NCI-H2196 (cell line): ENCODE measurements at regions not wholly inside any gene's neighbourhood (a gene's known extent, or its start where the extent isn't known, plus 50 kb on each side); places are given as distances from the start of the nearest gene placed in this dataset.
A peak's percentile ranks its signal among the peaks of the same experiment; 100 is the strongest.
"Not testable (repeated sequence)": the region's sequence is repeated elsewhere in the genome, so short reads cannot be mapped to it uniquely, and the experiment has no call there.

Source experiments
- DNase-seq: peaks from one replicate; lab custom pipeline; 2025; ENCODE audit not compliant: unreplicated experiment; lab: John Stamatoyannopoulos, UW

GRCh38 chr9:81811688-81812087 is 116.5 kb upstream of the SPATA31D4 start:
- not testable (repeated sequence) for DNase-seq

GRCh38 chr9:81814401-81814793 is 113.8 kb upstream of the SPATA31D4 start:
- no peak for DNase-seq

GRCh38 chr9:81814794-81815464 is 113.3 kb upstream of the SPATA31D4 start:
- DNase-seq: no peak

DNA sequence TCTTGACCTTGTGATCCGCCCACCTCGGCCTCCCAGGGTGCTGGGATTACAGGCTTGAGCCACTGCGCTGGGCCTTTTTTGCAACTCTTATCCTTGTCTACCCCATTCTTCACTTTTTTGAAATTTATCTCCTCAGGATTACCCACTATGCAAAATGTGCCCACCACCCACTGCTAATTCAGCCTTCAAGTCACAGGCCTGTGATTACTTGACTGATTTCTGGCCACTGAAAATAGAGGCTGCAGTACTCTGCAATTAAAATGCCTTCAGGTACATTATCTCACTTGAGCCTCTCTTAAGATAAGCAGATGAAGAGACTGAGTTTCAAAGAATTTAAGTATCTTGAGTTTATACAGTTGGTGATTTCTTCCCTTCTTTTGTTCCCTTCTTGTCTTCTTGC is 112.4 kb upstream of the SPATA31D4 start:
- DNase-seq: no peak

- DNase-seq: no peak
Measured at GRCh38 chr9:81819155-81819554, 109.1 kb upstream of the SPATA31D4 start.

GRCh38 chr9:81819859-81820546 is 108.2 kb upstream of the SPATA31D4 start:
- no peak for DNase-seq

DNA sequence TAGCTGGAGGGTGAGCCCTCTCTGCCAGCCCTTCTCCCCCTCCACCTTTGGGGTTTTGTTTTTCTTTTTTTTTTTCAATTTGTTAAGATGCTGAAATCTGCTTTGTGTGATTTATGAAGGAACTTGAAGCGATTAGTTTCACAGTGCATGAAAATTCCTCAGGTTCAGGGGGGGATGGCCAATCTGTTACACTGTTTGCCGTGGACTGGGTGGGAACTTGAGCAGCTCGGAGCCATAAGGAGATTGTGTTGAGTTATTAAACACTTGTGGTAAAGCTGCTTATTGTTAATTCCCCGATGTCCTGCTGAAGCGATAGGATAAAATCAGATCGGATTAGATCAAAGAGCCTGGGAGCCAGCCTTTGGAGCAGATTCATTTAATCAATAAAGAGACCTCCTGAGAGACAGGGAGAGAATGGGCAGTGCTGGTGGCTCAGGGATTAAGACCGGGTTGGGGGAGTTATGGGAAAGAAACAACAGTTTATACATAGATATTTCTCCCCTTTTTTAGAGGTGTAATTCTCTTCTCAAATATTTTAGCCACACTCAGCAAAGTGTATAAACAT is 105.8 kb upstream of the SPATA31D4 start:
- no peak for DNase-seq

GRCh38 chr9:81822967-81823366 is 105.3 kb upstream of the SPATA31D4 start:
- DNase-seq: no peak

DNA sequence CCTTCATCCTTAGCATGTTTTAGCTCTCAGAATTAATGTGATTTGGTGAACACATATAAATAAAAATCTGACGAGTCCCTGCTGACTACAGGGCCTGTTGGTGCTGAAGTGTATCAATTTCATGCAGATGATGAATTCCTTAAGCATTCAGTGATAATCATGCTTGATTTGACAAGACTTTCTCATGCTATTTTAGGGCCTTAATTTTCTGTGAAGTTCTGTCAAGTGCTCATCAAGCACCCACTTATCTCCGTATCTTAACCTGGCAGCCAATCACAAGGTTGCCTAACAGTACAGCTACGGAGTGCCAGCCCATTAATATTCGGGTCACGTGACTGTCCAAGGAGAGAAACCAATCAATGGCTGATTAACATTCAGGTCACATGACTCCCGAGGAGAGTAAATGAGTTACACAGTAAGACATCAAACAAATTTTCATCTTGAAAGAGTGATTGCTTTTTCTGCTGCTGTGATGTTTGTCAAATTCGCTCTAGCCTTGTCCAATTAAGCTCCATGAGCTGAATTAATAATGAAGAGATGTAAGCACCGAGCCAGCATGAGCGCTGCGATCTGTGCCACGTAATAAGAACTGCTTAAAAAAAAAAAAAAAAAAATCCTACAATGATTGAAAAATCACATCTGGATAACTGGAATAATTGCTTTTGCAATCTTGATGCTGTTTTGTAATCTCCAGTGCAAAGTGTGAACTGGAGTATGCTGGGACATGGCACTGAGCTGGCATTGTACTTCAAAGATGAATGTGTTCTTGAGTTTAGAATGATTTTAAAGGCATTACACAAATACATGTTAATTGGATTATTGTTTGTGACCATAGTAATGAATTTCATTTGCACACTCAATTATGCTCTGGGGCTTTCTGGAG is 104.3 kb upstream of the SPATA31D4 start:
- DNase-seq: no peak

- no peak for DNase-seq
Measured at GRCh38 chr9:81824802-81825730, 103.2 kb upstream of the SPATA31D4 start.

- no peak for DNase-seq
Measured at GRCh38 chr9:81825846-81826516, 102.2 kb upstream of the SPATA31D4 start.

DNA sequence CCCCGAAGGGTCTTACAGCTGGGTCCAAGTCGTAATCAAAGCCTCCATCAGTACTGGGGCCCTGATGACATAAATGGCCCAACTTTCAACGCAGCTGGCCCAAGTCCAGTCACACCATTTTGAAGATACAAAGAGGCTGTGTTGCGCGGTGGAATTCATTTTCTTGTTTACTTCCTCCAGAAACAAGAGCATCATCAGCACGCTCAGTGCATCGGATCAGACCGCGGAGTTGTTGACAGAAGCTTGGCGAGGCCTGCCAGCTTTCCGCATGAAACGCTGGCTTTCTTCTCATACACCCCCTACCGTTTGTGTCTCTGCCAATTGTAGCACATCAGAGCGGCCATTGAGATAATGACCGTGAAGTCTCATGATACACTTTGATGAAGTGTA is 101.7 kb upstream of the SPATA31D4 start:
- peak; percentile 87 for DNase-seq

- no peak for DNase-seq
Measured at GRCh38 chr9:81827616-81828296, 100.5 kb upstream of the SPATA31D4 start.

GRCh38 chr9:81829195-81829882 is 98.9 kb upstream of the SPATA31D4 start:
- DNase-seq: no peak

- not testable (repeated sequence) for DNase-seq
Measured at GRCh38 chr9:81830431-81830830, 97.8 kb upstream of the SPATA31D4 start.

DNA sequence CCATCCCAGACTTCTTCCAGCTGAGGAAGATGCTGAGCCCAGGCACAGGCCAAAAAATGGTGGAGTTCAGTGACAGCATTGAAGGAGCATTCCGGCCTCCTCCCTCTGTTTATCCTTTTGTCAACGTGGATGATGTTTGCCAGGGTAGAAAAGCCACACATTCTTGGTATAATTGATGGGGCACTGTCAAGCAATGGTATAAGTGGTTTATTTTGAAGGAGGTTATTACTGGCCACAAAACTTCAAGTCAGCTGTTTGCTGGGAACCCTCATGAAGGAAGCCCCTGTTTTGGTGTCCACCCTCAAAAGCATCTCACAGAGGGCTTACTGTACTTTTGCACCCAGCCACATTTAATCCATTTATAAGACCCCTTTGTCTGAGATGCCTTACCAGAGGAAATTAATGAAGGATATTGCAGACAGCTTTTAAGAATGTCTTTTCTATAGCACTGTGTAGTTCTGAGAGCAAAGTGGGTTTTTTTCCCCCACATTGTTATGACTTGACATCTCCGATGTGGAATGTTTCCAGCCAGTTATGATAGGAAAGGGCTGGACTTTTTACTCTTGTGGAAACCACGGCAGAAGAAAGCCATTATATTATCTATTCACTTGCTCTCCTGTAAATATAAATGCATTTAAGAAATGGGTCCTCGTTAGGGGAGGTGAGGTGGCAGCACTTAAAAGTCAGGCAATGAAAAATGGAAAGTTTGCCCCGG is 95.5 kb upstream of the SPATA31D4 start:
- DNase-seq: no peak

GRCh38 chr9:81833563-81834345 is 94.5 kb upstream of the SPATA31D4 start:
- DNase-seq: no peak
